SK-N-DZ (cell line): ENCODE measurements at regions not wholly inside any gene's neighbourhood (a gene's known extent, or its start where the extent isn't known, plus 50 kb on each side); places are given as distances from the start of the nearest gene placed in this dataset.
A peak's percentile ranks its signal among the peaks of the same experiment; 100 is the strongest.
"Not testable (repeated sequence)": the region's sequence is repeated elsewhere in the genome, so short reads cannot be mapped to it uniquely, and the experiment has no call there.

Experiments
- DNase-seq: peaks from one replicate; pipeline ENCODE4 v3.0.0-alpha.2; 2015; ENCODE audit warnings: low spot score

GRCh38 chr10:43942096-43942850 is 293.6 kb upstream of the ZNF32 start:
- DNase-seq = peak; percentile 63

DNA sequence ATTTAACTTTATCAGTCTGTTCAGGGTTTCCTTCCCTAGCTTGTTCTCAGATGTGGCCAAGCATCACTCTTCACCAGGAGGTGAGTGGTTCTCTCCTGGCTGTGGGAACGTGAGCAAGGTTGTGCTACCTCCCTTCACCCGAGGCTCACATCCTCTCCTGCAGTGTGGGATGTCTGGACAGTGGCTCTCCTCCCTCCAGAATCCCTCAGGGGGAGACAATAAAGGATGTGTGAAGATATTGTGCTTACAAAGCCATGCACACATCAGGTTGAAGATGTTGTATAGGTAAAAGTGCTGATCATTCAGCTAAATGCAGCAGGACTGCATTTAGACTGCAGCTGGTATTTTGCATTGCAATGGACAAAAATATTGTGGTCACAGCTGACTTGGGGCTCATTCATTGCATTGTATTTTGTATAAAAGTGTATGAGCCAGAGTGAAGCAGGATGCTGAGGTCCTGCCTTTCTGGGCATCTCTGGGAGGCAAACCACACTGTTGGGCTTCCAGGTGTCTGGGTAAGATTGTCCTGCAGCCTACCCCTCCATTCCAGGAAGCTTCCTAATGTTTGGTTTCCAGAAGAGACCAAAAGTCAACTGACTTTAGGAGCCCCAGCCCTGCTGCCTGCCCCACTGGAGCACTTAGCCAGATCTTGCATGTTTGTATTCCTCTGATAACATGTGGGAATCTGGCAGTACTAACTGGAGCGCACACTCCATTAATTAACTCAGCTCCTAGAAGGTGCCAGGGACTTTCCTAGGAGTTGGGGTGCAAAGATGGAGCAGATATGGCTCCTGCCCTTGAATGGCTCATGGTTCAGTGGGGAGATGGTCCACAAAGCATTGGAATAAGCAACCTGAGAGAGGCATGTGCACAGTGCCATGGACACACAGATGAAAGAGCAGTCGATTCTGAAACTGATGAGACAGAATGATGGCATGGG is 292.5 kb upstream of the ZNF32 start:
- no peak for DNase-seq

GRCh38 chr10:43939939-43940820 is 291.5 kb upstream of the ZNF32 start:
- DNase-seq = peak; percentile 67

DNA sequence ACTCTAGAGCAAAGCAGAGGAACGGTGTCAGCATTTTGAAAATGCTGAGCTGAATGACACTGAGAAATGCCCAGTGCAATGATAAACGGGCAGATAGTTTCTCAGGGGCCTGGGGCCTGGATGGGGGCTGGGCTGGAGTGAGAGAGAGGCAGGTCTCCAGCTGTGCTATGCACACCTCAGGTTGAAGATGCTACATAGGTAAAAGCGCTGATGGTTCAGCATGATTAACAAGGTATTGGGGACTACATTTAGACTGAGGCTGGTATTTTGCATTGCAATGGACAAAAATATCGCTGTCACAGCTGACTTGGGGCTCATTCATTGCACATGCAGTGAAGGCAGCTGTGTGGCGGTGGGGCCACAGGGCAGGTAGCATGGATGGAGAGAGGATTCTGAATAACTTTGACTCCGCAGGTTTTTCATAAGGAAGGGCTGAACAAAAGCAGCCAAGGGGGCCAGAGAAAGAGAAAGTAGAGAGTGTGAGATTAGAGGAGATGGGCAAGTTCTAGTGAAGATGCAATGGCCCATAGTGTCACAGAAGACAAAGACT is 290.8 kb upstream of the ZNF32 start:
- no peak for DNase-seq

DNA sequence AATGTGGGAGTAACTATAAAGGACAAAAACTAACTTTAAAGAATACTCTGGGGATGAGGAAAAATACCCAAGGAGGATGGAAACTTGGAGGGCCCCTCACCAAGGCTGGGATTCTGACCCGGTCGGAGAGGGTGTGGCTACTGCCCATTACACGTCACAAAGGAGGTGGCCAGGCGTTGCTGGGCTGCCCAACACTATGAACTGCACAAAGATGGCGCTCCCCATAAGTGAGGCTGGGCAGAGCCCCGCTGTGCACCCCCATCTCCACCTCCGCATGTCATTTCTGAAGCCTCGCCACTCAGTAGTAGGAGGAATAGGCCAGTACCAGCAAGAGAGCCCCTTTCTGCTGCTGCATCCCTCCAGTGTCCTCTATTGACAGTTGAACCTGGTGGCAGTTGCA is 290.1 kb upstream of the ZNF32 start:
- DNase-seq = no peak

- DNase-seq = no peak
These were observed 282.7 kb upstream of the ZNF32 start for GRCh38 chr10:43931308-43931930.

- DNase-seq = no peak
These were observed 282.1 kb upstream of the ZNF32 start for GRCh38 chr10:43930777-43931176.

GRCh38 chr10:43930243-43930642 is 281.6 kb upstream of the ZNF32 start:
- no peak for DNase-seq

DNA sequence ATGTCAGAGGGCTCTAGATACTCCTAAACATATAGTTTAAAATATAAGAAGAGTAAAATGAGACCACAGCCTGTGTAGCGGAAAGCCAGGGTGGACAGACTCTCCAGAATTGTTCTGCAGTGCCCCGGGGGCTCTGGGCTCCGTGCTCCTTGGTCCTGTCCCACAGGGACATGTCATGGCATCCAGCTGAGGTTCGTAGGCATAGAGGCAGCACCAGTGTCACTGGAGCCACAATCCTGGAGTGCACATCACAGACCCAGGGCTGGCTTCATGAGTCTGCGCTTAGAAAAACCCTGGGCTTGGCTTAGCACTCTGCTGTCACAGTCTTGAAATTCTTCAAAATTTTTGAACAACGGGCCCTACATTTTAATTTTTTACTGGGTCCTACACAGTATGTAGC is 280.4 kb upstream of the ZNF32 start:
- DNase-seq = no peak

- DNase-seq = no peak
These were observed 279.8 kb upstream of the ZNF32 start for GRCh38 chr10:43928425-43928968.

- DNase-seq = no peak
These were observed 278.3 kb upstream of the ZNF32 start for GRCh38 chr10:43926875-43927406.

GRCh38 chr10:43926371-43926770 is 277.7 kb upstream of the ZNF32 start:
- DNase-seq = no peak

GRCh38 chr10:43925793-43926192 is 277.1 kb upstream of the ZNF32 start:
- no peak for DNase-seq

GRCh38 chr10:43923328-43923727 is 274.6 kb upstream of the ZNF32 start:
- no peak for DNase-seq

- DNase-seq = no peak
These were observed 273.9 kb upstream of the ZNF32 start for GRCh38 chr10:43922335-43923280.

DNA sequence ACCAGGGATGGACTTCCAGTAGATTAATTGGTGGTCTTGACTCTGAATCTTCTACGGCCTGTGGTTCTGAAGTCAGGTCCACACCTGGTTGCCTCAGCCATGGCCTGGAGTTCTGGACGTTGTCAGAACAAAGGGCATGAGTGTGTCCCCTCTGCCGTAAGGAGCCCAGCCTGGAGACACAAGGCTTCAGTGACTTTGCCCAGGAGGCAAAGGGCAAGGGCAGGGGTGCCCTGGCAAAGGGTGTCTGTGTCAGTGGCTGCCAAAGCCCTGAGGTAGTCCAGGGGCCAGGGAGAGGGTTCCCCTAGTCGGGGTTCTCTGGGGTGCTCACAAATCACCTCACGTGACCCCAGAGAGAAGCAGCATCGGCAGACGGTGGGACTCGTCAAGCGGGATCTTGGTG is 273.2 kb upstream of the ZNF32 start:
- no peak for DNase-seq

- no peak for DNase-seq
These were observed 272.8 kb upstream of the ZNF32 start for GRCh38 chr10:43921478-43921877.

DNA sequence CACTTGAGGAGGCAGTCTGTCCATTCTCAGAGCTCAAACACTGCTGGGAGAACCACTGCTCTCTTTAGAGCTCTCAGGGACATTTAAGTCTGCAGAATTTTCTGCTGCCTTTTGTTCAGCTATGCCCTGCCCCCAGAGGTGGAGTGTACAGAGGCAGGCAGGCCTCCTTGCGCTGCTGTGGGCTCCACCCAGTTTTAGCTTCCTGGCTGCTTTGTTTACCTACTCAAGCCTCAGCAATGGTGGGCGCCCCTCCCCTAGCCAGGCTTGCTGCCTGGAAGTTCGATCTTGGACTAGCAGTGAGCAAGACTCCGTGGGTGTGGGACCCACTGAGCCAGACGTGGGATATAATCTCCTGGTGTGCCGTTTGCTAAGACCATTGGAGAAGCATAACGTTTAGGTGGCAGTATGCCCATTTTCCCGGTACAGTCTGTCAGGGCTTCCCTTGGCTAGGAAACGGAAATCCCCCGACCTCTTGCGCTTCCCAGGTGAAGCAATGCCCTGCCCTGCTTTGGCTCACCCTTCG is 271.6 kb upstream of the ZNF32 start:
- not testable (repeated sequence) for DNase-seq

DNA sequence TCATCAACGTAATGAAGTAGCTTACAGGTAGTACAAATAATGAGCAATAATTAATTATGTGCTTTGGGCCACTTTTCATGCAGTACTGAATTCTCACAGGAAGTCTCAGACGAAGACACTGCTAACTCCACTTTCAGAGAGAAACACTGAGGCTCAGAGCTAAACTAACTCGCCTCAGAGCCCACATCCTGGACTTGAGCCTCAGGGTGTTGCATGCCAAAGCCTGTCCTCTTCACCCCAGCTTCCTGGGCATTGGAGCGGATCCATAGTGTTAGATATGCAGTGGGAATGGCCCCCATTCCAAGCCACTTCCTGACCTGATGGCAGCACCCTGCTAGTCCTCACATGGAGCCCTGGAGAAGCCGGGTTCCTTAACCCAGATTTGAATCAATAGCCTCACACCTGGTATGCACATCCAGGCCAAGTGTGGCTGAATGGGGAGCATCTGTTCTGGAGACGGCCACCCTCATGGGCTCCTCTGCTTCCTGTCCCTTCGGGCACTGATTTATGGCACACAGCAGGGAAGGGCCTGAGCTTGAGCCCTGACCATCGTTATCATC is 265.1 kb upstream of the ZNF32 start:
- DNase-seq = no peak
